COLO668 (cell line): ENCODE measurements at regions not wholly inside any gene's neighbourhood (a gene's known extent, or its start where the extent isn't known, plus 50 kb on each side); places are given as distances from the start of the nearest gene placed in this dataset.
"Not testable (repeated sequence)": the region's sequence is repeated elsewhere in the genome, so short reads cannot be mapped to it uniquely, and the experiment has no call there.

ENCODE experiments used
- DNase-seq: peaks from one replicate; lab custom pipeline; 2025; ENCODE audit not compliant: unreplicated experiment; lab: John Stamatoyannopoulos, UW

- no peak for DNase-seq
Measured at GRCh38 chr3:144873066-144873465, 901.4 kb downstream of the DIPK2A start.

- no peak for DNase-seq
Measured at GRCh38 chr3:144875211-144875610, 903.6 kb downstream of the DIPK2A start.

GRCh38 chr3:144877356-144877755, 905.7 kb downstream of the DIPK2A start:
- DNase-seq, result no peak

GRCh38 chr3:144879701-144880100, 908.1 kb downstream of the DIPK2A start:
- DNase-seq, result no peak

- no peak for DNase-seq
Measured at GRCh38 chr3:144893980-144894379, 922.4 kb downstream of the DIPK2A start.

GRCh38 chr3:144894576-144894975, 923.0 kb downstream of the DIPK2A start:
- no peak for DNase-seq

- no peak for DNase-seq
Measured at GRCh38 chr3:144900366-144900765, 928.7 kb downstream of the DIPK2A start.

GRCh38 chr3:144907581-144907980, 936.0 kb downstream of the DIPK2A start:
- DNase-seq, result not testable (repeated sequence)

- DNase-seq, result no peak
Measured at GRCh38 chr3:144912968-144913367, 941.3 kb downstream of the DIPK2A start.

GRCh38 chr3:144915202-144915601, 943.6 kb downstream of the DIPK2A start:
- DNase-seq, result no peak

- DNase-seq, result no peak
Measured at GRCh38 chr3:144921710-144922109, 950.1 kb downstream of the DIPK2A start.

GRCh38 chr3:144923046-144923775, 951.6 kb downstream of the DIPK2A start:
- DNase-seq, result no peak

GRCh38 chr3:144930431-144930830, 958.8 kb downstream of the DIPK2A start:
- no peak for DNase-seq

GRCh38 chr3:144931590-144931989, 960.0 kb downstream of the DIPK2A start:
- no peak for DNase-seq

- DNase-seq, result no peak
Measured at GRCh38 chr3:144942093-144942837, 970.6 kb downstream of the DIPK2A start.

GRCh38 chr3:144942838-144943197, 971.2 kb downstream of the DIPK2A start:
- no peak for DNase-seq

- DNase-seq, result no peak
Measured at GRCh38 chr3:144947895-144948294, 976.3 kb downstream of the DIPK2A start.

- DNase-seq, result no peak
Measured at GRCh38 chr3:144948711-144949110, 977.1 kb downstream of the DIPK2A start.

- DNase-seq, result no peak
Measured at GRCh38 chr3:144953959-144954358, 982.3 kb downstream of the DIPK2A start.

- DNase-seq, result no peak
Measured at GRCh38 chr3:144957398-144958101, 985.9 kb downstream of the DIPK2A start.

- DNase-seq, result no peak
Measured at GRCh38 chr3:144963810-144964209, 992.2 kb downstream of the DIPK2A start.

GRCh38 chr3:144966560-144966959, 994.9 kb downstream of the DIPK2A start:
- DNase-seq, result no peak
